ENCODE measurements at regions not wholly inside any gene's neighbourhood (a gene's known extent, or its start where the extent isn't known, plus 50 kb on each side); places are given as distances from the start of the nearest gene placed in this dataset.

- ChIA-PET CTCF (interaction anchor here (0.5 kb wide), 1 partner anchor 183 kb away, joined by 3 read pairs; no protein-coding TSS in a partner anchor), POLR2A (ENCODE audit: low non-redundant PET) (no interaction called here)
- H3K27ac ChIP-seq = no peak overlapping the region
- no peak for TF ChIP-seq CTCF (conservative IDR thresholded peaks at IDR 0.05; ENCODE audit: low read depth)
- no peak for DNase-seq (ENCODE audit: low spot score)
Measured at GRCh38 chr2:180905002-180905401, 75.4 kb upstream of the UBE2E3 start.

GRCh38 chr2:180901331-180901730 lies 79.1 kb upstream of the UBE2E3 start:
- no peak overlapping the region for H3K27ac ChIP-seq
- no peak for TF ChIP-seq CTCF (conservative IDR thresholded peaks at IDR 0.05; ENCODE audit: low read depth)
- no peak for DNase-seq (ENCODE audit: low spot score)
- ChIA-PET POLR2A (ENCODE audit: low non-redundant PET) (no interaction called here), CTCF (no interaction called here)

- H3K27ac ChIP-seq = no peak overlapping the region
- TF ChIP-seq CTCF (conservative IDR thresholded peaks at IDR 0.05; ENCODE audit: low read depth) = no peak
- ChIA-PET CTCF (no interaction called here), POLR2A (ENCODE audit: low non-redundant PET) (no interaction called here)
- no peak for DNase-seq (ENCODE audit: low spot score)
Measured at GRCh38 chr2:180893752-180894151, 86.7 kb upstream of the UBE2E3 start.

GRCh38 chr2:180892091-180892490 lies 88.3 kb upstream of the UBE2E3 start:
- TF ChIP-seq CTCF (conservative IDR thresholded peaks at IDR 0.05; ENCODE audit: low read depth) = no peak
- POLR2A ChIA-PET (ENCODE audit: low non-redundant PET) = no interaction called here
- CTCF ChIA-PET = no interaction called here
- no peak for DNase-seq (ENCODE audit: low spot score)
- no peak overlapping the region for H3K27ac ChIP-seq

GRCh38 chr2:180891360-180891759 lies 89.0 kb upstream of the UBE2E3 start:
- POLR2A ChIA-PET (ENCODE audit: low non-redundant PET) = no interaction called here
- DNase-seq (ENCODE audit: low spot score) = no peak
- TF ChIP-seq CTCF (conservative IDR thresholded peaks at IDR 0.05; ENCODE audit: low read depth) = no peak
- CTCF ChIA-PET = no interaction called here
- no peak overlapping the region for H3K27ac ChIP-seq

- TF ChIP-seq CTCF (conservative IDR thresholded peaks at IDR 0.05; ENCODE audit: low read depth) = no peak
- H3K27ac ChIP-seq = no peak overlapping the region
- no peak for DNase-seq (ENCODE audit: low spot score)
- ChIA-PET POLR2A (ENCODE audit: low non-redundant PET) (no interaction called here), CTCF (no interaction called here)
Measured at GRCh38 chr2:180890781-180891180, 89.6 kb upstream of the UBE2E3 start.

- no peak overlapping the region for H3K27ac ChIP-seq
- DNase-seq (ENCODE audit: low spot score) = no peak
- CTCF ChIA-PET = interaction anchor here (0.6 kb wide), 1 partner anchor 344 kb away, joined by 3 read pairs; no protein-coding TSS in a partner anchor
- POLR2A ChIA-PET (ENCODE audit: low non-redundant PET) = no interaction called here
- TF ChIP-seq CTCF (conservative IDR thresholded peaks at IDR 0.05; ENCODE audit: low read depth) = no peak
Measured at GRCh38 chr2:180882959-180883358, 97.4 kb upstream of the UBE2E3 start.
